ENCODE measurements at regions not wholly inside any gene's neighbourhood (a gene's known extent, or its start where the extent isn't known, plus 50 kb on each side); places are given as distances from the start of the nearest gene placed in this dataset.

DNA sequence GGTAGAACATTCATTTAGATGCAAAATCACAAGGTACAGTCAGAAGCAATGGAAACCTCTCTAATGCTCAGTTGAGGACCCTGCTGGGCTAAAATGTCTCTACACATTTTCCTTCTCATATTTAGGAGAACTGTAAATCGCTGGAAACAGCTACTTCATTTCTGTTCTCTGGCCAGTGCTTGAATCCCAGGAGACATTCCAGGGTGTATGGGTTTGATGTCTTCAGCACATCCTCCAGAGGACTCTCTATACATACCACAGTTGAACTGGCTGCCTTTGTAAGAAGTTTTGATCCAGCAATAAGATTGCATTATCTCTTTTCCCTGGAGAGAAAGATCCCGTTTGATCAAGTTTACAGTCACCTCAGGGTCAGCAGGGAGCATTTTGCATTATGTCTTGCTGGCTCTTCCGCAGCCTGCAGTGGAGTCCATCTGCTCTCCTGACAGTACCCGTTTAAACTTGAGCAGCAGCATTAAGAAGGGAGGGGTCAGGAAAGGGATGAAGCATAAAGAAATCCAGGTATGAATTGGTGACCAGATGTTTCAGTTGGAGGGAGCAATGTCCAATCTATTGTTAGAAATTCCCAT lies 676.0 kb downstream of the EPHA3 start:
- TF ChIP-seq ZNF639 (tag by site-specific recombination; IDR thresholded peaks at IDR 0.05) (no peak), ZNF24 (tag by site-specific recombination; IDR thresholded peaks at IDR 0.05) (no peak), MYNN (tag by site-specific recombination; IDR thresholded peaks at IDR 0.05; ENCODE audit: borderline replicate concordance) (no peak), MEIS1 (CRISPR knock-in tag; IDR thresholded peaks at IDR 0.05; ENCODE audit: borderline replicate concordance) (no peak), ZNF777 (tag by site-specific recombination; IDR thresholded peaks at IDR 0.05; ENCODE audit: borderline replicate concordance) (no peak), TCF7L2 (IDR thresholded peaks at IDR 0.05; ENCODE audit: borderline replicate concordance, low read depth, low read length) (no peak), ZNF530 (tag by site-specific recombination; IDR thresholded peaks at IDR 0.05; ENCODE audit: low read depth) (no peak), ZBTB7A (tag by site-specific recombination; IDR thresholded peaks at IDR 0.05; ENCODE audit: low read depth) (no peak), YY1 (tag by site-specific recombination; IDR thresholded peaks at IDR 0.05) (no peak)
- TF ChIP-seq, protein P1, sequence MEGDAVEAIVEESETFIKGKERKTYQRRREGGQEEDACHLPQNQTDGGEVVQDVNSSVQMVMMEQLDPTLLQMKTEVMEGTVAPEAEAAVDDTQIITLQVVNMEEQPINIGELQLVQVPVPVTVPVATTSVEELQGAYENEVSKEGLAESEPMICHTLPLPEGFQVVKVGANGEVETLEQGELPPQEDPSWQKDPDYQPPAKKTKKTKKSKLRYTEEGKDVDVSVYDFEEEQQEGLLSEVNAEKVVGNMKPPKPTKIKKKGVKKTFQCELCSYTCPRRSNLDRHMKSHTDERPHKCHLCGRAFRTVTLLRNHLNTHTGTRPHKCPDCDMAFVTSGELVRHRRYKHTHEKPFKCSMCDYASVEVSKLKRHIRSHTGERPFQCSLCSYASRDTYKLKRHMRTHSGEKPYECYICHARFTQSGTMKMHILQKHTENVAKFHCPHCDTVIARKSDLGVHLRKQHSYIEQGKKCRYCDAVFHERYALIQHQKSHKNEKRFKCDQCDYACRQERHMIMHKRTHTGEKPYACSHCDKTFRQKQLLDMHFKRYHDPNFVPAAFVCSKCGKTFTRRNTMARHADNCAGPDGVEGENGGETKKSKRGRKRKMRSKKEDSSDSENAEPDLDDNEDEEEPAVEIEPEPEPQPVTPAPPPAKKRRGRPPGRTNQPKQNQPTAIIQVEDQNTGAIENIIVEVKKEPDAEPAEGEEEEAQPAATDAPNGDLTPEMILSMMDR (tag by site-specific recombination; IDR thresholded peaks at IDR 0.05) = no peak

All from HEK293 (cell line).